ENCODE measurements at regions not wholly inside any gene's neighbourhood (a gene's known extent, or its start where the extent isn't known, plus 50 kb on each side); places are given as distances from the start of the nearest gene placed in this dataset.

- DNase-seq (no peak), ATAC-seq (no peak)
- Mint-ChIP-seq H3K36me3 (ENCODE audit: insufficient read depth) (no peaks in the 10 kb centered on the region), H3K4me3 (no peak overlapping the region), H3K4me1 (ENCODE audit: low read depth) (no peaks in the 10 kb centered on the region), H3K9me3 (no peaks in the 10 kb centered on the region), H3K27me3 (ENCODE audit: low read depth) (peaks cover 43% of the 10 kb centered on the region)
Measured at GRCh38 chr2:10964052-10964790, 52.5 kb downstream of the KCNF1 start.

- no peaks in the 10 kb centered on the region for H3K36me3 Mint-ChIP-seq (ENCODE audit: insufficient read depth)
- H3K9me3 Mint-ChIP-seq, result no peaks in the 10 kb centered on the region
- H3K27me3 Mint-ChIP-seq (ENCODE audit: low read depth), result peaks cover 44% of the 10 kb centered on the region
- H3K4me1 Mint-ChIP-seq (ENCODE audit: low read depth), result no peaks in the 10 kb centered on the region
- ATAC-seq (no peak), DNase-seq (no peak)
- H3K4me3 Mint-ChIP-seq, result no peak overlapping the region
Measured at GRCh38 chr2:10965241-10965843, 53.6 kb downstream of the KCNF1 start.

- Mint-ChIP-seq H3K9me3 (no peaks in the 10 kb centered on the region), H3K36me3 (ENCODE audit: insufficient read depth) (no peaks in the 10 kb centered on the region), H3K27me3 (ENCODE audit: low read depth) (peaks cover 44% of the 10 kb centered on the region), H3K4me1 (ENCODE audit: low read depth) (no peaks in the 10 kb centered on the region), H3K4me3 (no peak overlapping the region)
- no peak for DNase-seq
- ATAC-seq, result no peak
Measured at GRCh38 chr2:10966056-10966455, 54.3 kb downstream of the KCNF1 start.

- no peak overlapping the region for H3K4me3 Mint-ChIP-seq
- H3K36me3 Mint-ChIP-seq (ENCODE audit: insufficient read depth), result no peaks in the 10 kb centered on the region
- H3K4me1 Mint-ChIP-seq (ENCODE audit: low read depth), result no peaks in the 10 kb centered on the region
- H3K27me3 Mint-ChIP-seq (ENCODE audit: low read depth), result peaks cover 44% of the 10 kb centered on the region
- no peak for DNase-seq
- ATAC-seq, result no peak
- no peaks in the 10 kb centered on the region for H3K9me3 Mint-ChIP-seq
Measured at GRCh38 chr2:10966741-10967140, 55.0 kb downstream of the KCNF1 start.

- no peak overlapping the region for H3K4me3 Mint-ChIP-seq
- ATAC-seq (no peak), DNase-seq (no peak)
- no peaks in the 10 kb centered on the region for H3K36me3 Mint-ChIP-seq (ENCODE audit: insufficient read depth)
- peaks cover 45% of the 10 kb centered on the region for H3K27me3 Mint-ChIP-seq (ENCODE audit: low read depth)
- H3K4me1 Mint-ChIP-seq (ENCODE audit: low read depth), result no peaks in the 10 kb centered on the region
- H3K9me3 Mint-ChIP-seq, result no peaks in the 10 kb centered on the region
Measured at GRCh38 chr2:10968176-10968575, 56.4 kb downstream of the KCNF1 start.

DNA sequence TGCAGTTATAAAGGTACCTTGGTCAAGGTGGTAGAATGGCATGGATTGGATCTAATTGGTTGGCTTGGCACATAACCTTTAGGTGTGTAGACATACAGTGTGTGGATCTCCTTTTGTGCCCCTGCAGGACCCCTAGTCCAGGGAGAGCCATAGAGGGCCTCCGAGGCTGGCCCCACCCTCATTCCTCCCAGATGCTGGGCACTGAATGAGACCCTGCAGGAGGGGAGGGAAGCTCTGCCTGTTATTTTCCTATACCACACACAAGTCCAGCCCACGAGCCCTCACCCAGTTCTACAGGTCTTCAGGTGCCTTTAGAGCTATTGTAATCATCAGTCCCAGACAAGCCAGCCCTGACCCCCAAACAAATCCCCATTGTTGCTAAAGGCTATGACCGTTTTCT, 58.9 kb downstream of the KCNF1 start:
- H3K27me3 Mint-ChIP-seq (ENCODE audit: low read depth), result peaks cover 33% of the 10 kb centered on the region
- no peak overlapping the region for H3K4me3 Mint-ChIP-seq
- no peaks in the 10 kb centered on the region for H3K4me1 Mint-ChIP-seq (ENCODE audit: low read depth)
- H3K36me3 Mint-ChIP-seq (ENCODE audit: insufficient read depth), result no peaks in the 10 kb centered on the region
- no peaks in the 10 kb centered on the region for H3K9me3 Mint-ChIP-seq
- ATAC-seq (no peak), DNase-seq (no peak)

- H3K9me3 Mint-ChIP-seq, result no peaks in the 10 kb centered on the region
- peaks cover 28% of the 10 kb centered on the region for H3K27me3 Mint-ChIP-seq (ENCODE audit: low read depth)
- H3K4me1 Mint-ChIP-seq (ENCODE audit: low read depth), result no peaks in the 10 kb centered on the region
- H3K36me3 Mint-ChIP-seq (ENCODE audit: insufficient read depth), result no peaks in the 10 kb centered on the region
- no peak overlapping the region for H3K4me3 Mint-ChIP-seq
- DNase-seq, result no peak
- ATAC-seq, result no peak
Measured at GRCh38 chr2:10971161-10971887, 59.6 kb downstream of the KCNF1 start.

GRCh38 chr2:10971888-10972260, 60.1 kb downstream of the KCNF1 start:
- Mint-ChIP-seq H3K9me3 (no peaks in the 10 kb centered on the region), H3K4me3 (no peak overlapping the region), H3K4me1 (ENCODE audit: low read depth) (peaks cover under 1% of the 10 kb centered on the region), H3K27me3 (ENCODE audit: low read depth) (peaks cover 23% of the 10 kb centered on the region), H3K36me3 (ENCODE audit: insufficient read depth) (no peaks in the 10 kb centered on the region)
- DNase-seq, result no peak
- no peak for ATAC-seq

- no peak overlapping the region for H3K4me3 Mint-ChIP-seq
- no peaks in the 10 kb centered on the region for H3K9me3 Mint-ChIP-seq
- no peaks in the 10 kb centered on the region for H3K36me3 Mint-ChIP-seq (ENCODE audit: insufficient read depth)
- H3K27me3 Mint-ChIP-seq (ENCODE audit: low read depth), result peaks cover 25% of the 10 kb centered on the region
- no peak for ATAC-seq
- peaks cover 4% of the 10 kb centered on the region for H3K4me1 Mint-ChIP-seq (ENCODE audit: low read depth)
- DNase-seq, result no peak
Measured at GRCh38 chr2:10972683-10973433, 61.1 kb downstream of the KCNF1 start.

- DNase-seq, result no peak
- H3K4me3 Mint-ChIP-seq, result no peak overlapping the region
- no peaks in the 10 kb centered on the region for H3K36me3 Mint-ChIP-seq (ENCODE audit: insufficient read depth)
- peaks cover 25% of the 10 kb centered on the region for H3K27me3 Mint-ChIP-seq (ENCODE audit: low read depth)
- H3K4me1 Mint-ChIP-seq (ENCODE audit: low read depth), result peaks cover 4% of the 10 kb centered on the region
- H3K9me3 Mint-ChIP-seq, result no peaks in the 10 kb centered on the region
- ATAC-seq, result no peak
Measured at GRCh38 chr2:10973766-10974165, 62.0 kb downstream of the KCNF1 start.

- Mint-ChIP-seq H3K4me3 (no peak overlapping the region), H3K27me3 (ENCODE audit: low read depth) (peaks cover 22% of the 10 kb centered on the region), H3K36me3 (ENCODE audit: insufficient read depth) (no peaks in the 10 kb centered on the region), H3K9me3 (no peaks in the 10 kb centered on the region), H3K4me1 (ENCODE audit: low read depth) (peaks cover 4% of the 10 kb centered on the region)
- ATAC-seq, result no peak
- DNase-seq, result no peak
Measured at GRCh38 chr2:10977003-10977402, 65.3 kb downstream of the KCNF1 start.

GRCh38 chr2:10977621-10978020, 65.9 kb downstream of the KCNF1 start:
- Mint-ChIP-seq H3K4me1 (ENCODE audit: low read depth) (peaks cover 4% of the 10 kb centered on the region), H3K36me3 (ENCODE audit: insufficient read depth) (no peaks in the 10 kb centered on the region), H3K9me3 (no peaks in the 10 kb centered on the region), H3K4me3 (no peak overlapping the region), H3K27me3 (ENCODE audit: low read depth) (peaks cover 20% of the 10 kb centered on the region)
- DNase-seq (no peak), ATAC-seq (no peak)

GRCh38 chr2:10978090-10978670, 66.4 kb downstream of the KCNF1 start:
- peaks cover 16% of the 10 kb centered on the region for H3K27me3 Mint-ChIP-seq (ENCODE audit: low read depth)
- DNase-seq, result no peak

DNA sequence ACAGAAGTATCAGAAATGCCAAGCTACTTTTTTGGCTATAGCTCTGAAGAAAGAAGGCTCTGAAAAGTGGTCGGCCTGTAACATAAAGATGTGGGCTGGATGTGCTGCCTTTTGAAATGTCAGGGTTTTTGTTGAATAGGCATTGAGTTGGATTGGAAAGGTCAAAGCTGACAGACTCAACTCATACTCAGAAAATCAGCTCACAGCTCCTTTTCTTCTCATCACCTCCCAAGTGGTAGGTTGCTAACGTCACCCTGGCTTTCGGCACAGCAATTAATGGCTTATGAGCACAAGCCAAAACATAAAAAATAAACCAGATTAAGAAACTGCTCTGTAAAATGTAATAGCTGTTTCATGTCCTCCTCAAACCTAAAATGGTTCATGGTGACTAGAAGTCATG, 68.3 kb downstream of the KCNF1 start:
- no peaks in the 10 kb centered on the region for H3K36me3 Mint-ChIP-seq (ENCODE audit: insufficient read depth)
- H3K9me3 Mint-ChIP-seq, result no peaks in the 10 kb centered on the region

More at GRCh38 chr2:10978090-10978670, 66.4 kb downstream of the KCNF1 start:
- Mint-ChIP-seq H3K4me3 (no peak overlapping the region), H3K4me1 (ENCODE audit: low read depth) (peaks cover 4% of the 10 kb centered on the region), H3K36me3 (ENCODE audit: insufficient read depth) (no peaks in the 10 kb centered on the region), H3K9me3 (no peaks in the 10 kb centered on the region)
- no peak for ATAC-seq

More for the DNA sequence above, 68.3 kb downstream of the KCNF1 start:
- peaks cover 16% of the 10 kb centered on the region for H3K27me3 Mint-ChIP-seq (ENCODE audit: low read depth)
- ATAC-seq, result no peak
- H3K4me3 Mint-ChIP-seq, result no peak overlapping the region
- peaks cover 4% of the 10 kb centered on the region for H3K4me1 Mint-ChIP-seq (ENCODE audit: low read depth)
- DNase-seq, result no peak
